HG02642 (cell line): ENCODE measurements at regions not wholly inside any gene's neighbourhood (a gene's known extent, or its start where the extent isn't known, plus 50 kb on each side); places are given as distances from the start of the nearest gene placed in this dataset.
A peak's percentile ranks its signal among the peaks of the same experiment; 100 is the strongest.

Source experiments
- ATAC-seq: cut with Tn5 transposase; IDR thresholded peaks from one replicate; pipeline ENCODE4 v1.9.1; 2021; ENCODE audit warnings: mild to moderate bottlenecking; ENCODE audit not compliant: unreplicated experiment, poor library complexity

DNA sequence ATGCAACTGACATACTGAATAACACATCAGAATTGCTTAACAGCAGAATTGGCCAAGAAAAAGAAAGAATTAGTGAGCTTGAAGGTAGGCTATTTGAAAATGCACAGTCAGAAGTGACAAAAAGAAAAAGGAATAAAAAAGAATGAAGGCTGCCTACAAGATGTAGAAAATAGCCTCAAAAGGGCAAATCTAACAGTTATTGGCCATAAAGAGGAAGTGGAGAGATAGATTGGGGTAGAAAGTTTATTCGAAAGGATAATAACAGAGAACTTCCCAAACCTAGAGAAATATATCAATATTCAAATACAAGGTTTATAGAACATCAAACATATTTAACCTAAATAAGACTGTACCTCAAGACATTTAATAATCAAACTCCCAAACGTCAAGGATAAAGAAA is 67.5 kb downstream of the ATP6V1G3 start:
- no peak for ATAC-seq

DNA sequence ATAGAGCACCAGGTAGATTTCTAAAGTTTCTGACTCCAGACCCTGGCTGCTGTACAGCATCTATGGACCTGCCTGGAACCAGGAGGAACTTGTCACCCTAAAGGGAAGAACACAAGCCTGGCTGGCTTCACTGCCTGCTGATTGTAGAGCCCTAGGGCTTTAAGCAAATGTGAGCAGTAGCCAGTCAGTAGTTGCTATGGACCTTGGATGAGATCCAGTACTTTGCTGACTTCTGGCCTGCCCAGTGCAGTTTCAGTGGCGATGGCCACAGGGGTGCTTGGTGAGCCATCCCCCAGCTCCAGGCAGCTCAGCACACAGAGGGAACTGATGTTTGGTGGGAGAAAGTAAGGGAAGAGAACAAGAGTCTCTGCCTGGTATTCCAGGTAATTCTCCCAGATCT is 68.4 kb downstream of the ATP6V1G3 start:
- no peak for ATAC-seq

- no peak for ATAC-seq
These were observed 72.6 kb downstream of the ATP6V1G3 start for GRCh38 chr1:198467907-198468306.

- ATAC-seq: no peak
These were observed 73.1 kb downstream of the ATP6V1G3 start for GRCh38 chr1:198467342-198467741.

GRCh38 chr1:198465201-198466144 is 75.0 kb downstream of the ATP6V1G3 start:
- ATAC-seq: peak; percentile 51

DNA sequence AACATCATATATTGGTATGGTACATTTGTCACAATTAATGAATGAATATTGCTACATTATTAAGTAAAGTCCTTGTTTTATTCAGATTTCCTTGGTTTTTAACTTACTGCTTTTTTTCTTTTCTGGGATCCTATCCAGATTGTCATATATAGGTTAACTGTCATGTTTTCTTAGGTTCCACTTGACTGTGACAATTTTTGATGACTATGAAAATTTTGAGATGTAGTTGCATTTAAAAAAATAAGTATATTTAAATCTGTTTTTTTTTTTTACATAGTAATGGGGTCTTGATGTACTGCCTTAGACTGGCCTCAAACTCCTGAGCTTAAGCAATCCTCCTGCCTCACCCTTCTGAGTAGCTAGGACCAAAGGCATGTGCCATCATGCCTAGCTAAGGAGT is 76.8 kb downstream of the ATP6V1G3 start:
- ATAC-seq: no peak

DNA sequence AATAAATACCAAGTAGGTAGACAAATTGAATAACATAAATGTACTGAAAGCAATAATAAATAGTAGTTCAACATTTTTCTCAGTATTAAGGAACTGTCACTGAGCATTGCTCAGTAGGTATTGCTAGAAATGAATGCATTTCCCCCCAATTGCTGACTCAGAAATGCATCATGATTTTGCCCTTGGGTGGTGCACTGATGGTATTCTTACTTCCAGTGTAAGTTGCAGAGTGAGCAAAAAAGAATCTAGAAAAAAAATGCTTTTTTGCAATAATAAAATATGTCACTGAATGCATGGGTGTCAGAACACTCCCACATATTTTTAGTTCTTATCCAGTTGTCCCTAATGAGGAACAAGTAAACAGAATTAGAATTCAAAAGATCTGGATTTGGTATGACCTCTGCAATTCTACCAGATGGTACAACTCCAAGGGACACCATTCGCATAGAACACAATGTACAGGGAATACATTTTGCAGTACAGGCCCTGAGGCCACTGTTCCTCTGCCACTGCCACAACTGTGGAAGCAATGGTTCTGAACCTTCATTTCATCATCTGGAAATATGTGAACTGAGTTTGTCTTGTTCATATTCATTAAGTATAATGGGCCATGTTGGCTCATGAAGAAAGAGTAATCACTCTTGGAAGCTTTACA is 78.0 kb downstream of the ATP6V1G3 start:
- ATAC-seq: no peak

GRCh38 chr1:198455966-198456365 is 84.5 kb downstream of the ATP6V1G3 start:
- no peak for ATAC-seq

GRCh38 chr1:198449727-198450433 is 90.6 kb downstream of the ATP6V1G3 start:
- ATAC-seq: no peak

DNA sequence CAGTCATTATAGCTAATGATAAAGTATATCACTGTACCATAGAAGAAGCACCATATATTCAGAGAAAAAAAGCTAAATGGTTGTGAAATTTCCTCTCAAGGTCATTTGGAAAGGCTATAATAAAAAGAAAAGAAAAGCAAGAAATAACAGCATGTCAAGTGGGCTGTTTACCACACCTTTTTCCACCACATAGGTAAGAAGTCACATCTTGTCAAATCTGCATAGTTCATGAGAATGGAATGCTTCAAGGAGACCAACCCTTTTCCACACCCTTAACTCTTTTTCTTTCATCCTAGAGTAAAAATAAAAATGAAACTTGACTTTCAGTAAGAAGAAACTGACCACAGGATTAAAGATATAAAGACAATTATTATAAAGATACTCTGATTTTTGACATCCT is 91.2 kb downstream of the ATP6V1G3 start:
- ATAC-seq: no peak

DNA sequence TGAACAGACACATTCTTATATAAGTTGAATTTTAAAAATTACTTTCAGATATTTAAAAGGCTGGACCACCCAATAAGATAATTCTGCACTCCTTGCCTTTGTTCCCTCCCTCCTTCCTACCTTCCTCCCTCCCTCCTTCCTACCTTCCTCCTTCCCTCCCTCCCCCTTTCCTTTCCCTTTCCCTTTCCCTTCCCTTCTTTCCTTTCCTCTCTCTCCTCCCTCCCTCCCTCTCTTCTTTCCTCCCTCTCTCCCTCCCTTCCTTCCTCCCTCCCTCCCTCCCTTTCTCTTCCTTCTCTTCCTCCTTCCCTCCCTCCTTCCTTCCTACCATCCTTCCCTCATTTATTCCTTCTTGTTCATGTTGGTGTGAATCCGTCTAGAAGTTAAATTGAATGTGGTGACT is 93.0 kb downstream of the ATP6V1G3 start:
- ATAC-seq: no peak

DNA sequence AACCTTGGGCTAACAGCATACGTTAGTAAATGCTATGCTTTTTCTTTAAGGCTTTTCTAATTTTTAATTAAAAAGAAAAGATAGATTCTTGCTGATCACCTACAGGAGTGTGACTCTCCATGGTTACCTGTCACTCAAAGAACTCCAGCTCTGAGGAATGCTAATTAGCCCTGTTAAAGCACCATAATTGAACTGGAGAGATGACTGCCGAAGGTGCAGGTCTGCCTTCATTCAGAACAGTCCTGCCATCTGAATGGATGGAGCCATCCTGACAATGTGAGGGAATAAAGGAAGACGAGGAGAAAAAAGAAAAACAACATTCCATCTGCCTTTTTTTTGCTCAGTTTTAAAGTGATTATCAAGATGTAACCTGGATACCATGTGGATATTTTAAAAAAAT is 94.6 kb downstream of the ATP6V1G3 start:
- ATAC-seq: no peak

DNA sequence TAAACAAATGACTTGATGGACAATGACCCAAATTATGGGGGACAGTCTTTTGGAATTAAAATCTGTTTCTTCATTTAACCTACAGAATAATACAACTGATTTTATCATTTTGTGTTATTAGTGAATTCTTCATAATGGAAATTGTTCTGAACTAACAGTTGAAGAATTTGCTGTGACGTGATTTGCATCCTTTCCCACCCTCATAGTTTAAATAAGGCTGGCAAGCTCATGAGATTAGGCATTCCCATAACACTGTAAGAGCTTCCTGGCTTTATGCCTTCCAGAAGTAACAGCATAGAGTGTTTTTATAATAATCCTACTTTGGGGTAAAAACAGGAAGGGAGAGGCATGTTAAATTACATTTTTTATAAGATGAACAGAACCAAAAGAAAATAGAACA is 95.7 kb downstream of the ATP6V1G3 start:
- ATAC-seq: no peak

GRCh38 chr1:198443365-198444233 is 96.9 kb downstream of the ATP6V1G3 start:
- no peak for ATAC-seq

DNA sequence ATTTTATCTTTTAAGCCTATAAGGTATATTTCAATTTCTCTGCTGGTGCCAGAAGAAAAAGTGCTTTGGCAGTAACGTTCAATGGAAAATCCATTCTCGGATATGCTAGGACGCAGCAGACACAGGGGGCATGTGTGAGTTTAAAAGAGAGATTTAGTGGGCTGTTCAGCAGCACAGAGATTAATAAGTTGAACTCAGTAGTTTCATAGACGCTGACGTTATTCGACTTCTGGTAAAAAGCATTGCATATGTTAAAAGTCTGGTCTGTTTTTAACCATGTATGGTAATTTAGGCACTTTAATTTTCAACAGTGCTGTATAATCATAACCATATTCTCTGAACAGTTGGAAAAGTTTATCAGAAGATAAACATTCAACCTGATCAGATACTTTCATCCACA is 99.6 kb downstream of the ATP6V1G3 start:
- no peak for ATAC-seq

- ATAC-seq: no peak
These were observed 103.1 kb downstream of the ATP6V1G3 start for GRCh38 chr1:198437332-198437731.

GRCh38 chr1:198436276-198436675 is 104.2 kb downstream of the ATP6V1G3 start:
- ATAC-seq: no peak

- no peak for ATAC-seq
These were observed 105.4 kb downstream of the ATP6V1G3 start for GRCh38 chr1:198435056-198435455.

DNA sequence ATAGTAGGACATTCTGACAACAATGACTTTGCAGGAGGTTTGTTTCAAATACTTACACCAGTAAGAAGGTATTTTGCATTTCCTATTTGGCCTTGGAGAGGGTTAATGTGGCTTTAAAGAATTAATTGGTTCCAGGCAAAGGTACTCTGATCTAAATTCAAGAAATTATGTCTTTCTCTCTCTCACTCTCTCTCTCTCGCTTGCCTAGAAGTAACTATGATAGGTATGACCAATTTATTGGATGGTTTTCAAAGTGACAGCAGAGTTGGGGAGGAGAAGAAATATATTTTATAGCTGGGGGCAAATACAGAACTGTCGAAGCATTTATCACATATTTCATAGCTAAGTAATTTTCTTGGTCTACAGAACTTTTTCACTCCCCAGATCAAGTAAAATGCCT is 116.0 kb downstream of the ATP6V1G3 start:
- ATAC-seq: no peak

- ATAC-seq: no peak
These were observed 116.8 kb downstream of the ATP6V1G3 start for GRCh38 chr1:198423673-198424072.
